Activated CD8-positive, alpha-beta memory T cell treated with anti-CD3 and anti-CD28 coated beads for 24 hours (primary cell): ENCODE measurements at regions not wholly inside any gene's neighbourhood (a gene's known extent, or its start where the extent isn't known, plus 50 kb on each side); places are given as distances from the start of the nearest gene placed in this dataset.

Experiments used
- DNase-seq: peaks from one replicate; pipeline ENCODE4 v3.0.0-alpha.2; 2020

- DNase-seq = no peak
Observed at GRCh38 chr2:19776941-19777514, 124.8 kb downstream of the TTC32 start.

GRCh38 chr2:19775838-19776237 lies 125.9 kb downstream of the TTC32 start:
- DNase-seq = no peak

- DNase-seq = no peak
Observed at GRCh38 chr2:19775315-19775714, 126.5 kb downstream of the TTC32 start.

- no peak for DNase-seq
Observed at GRCh38 chr2:19774805-19775176, 127.0 kb downstream of the TTC32 start.

GRCh38 chr2:19772981-19773380 lies 128.8 kb downstream of the TTC32 start:
- no peak for DNase-seq

GRCh38 chr2:19769513-19769912 lies 132.3 kb downstream of the TTC32 start:
- DNase-seq = no peak

GRCh38 chr2:19767899-19768298 lies 133.9 kb downstream of the TTC32 start:
- no peak for DNase-seq

- no peak for DNase-seq
Observed at GRCh38 chr2:19764998-19765397, 136.8 kb downstream of the TTC32 start.

GRCh38 chr2:19763731-19764130 lies 138.1 kb downstream of the TTC32 start:
- DNase-seq = no peak

- DNase-seq = no peak
Observed at GRCh38 chr2:19762959-19763605, 138.7 kb downstream of the TTC32 start.

- DNase-seq = no peak
Observed at GRCh38 chr2:19762142-19762541, 139.6 kb downstream of the TTC32 start.

- DNase-seq = no peak
Observed at GRCh38 chr2:19759880-19760279, 141.9 kb downstream of the TTC32 start.

- DNase-seq = no peak
Observed at GRCh38 chr2:19758658-19759057, 143.1 kb downstream of the TTC32 start.

- DNase-seq = no peak
Observed at GRCh38 chr2:19757586-19757985, 144.2 kb downstream of the TTC32 start.

GRCh38 chr2:19754907-19755306 lies 146.9 kb downstream of the TTC32 start:
- no peak for DNase-seq

GRCh38 chr2:19753818-19754217 lies 148.0 kb downstream of the TTC32 start:
- DNase-seq = no peak

GRCh38 chr2:19753314-19753713 lies 148.5 kb downstream of the TTC32 start:
- no peak for DNase-seq

GRCh38 chr2:19752500-19752899 lies 149.3 kb downstream of the TTC32 start:
- no peak for DNase-seq

- no peak for DNase-seq
Observed at GRCh38 chr2:19751631-19752030, 150.2 kb downstream of the TTC32 start.

GRCh38 chr2:19750136-19750535 lies 151.6 kb downstream of the TTC32 start:
- no peak for DNase-seq

GRCh38 chr2:19749507-19749836 lies 152.3 kb downstream of the TTC32 start:
- no peak for DNase-seq

- no peak for DNase-seq
Observed at GRCh38 chr2:19748711-19749506, 152.9 kb downstream of the TTC32 start.

- DNase-seq = no peak
Observed at GRCh38 chr2:19748073-19748375, 153.8 kb downstream of the TTC32 start.

- no peak for DNase-seq
Observed at GRCh38 chr2:19747310-19748072, 154.3 kb downstream of the TTC32 start.
